ENCODE measurements at regions not wholly inside any gene's neighbourhood (a gene's known extent, or its start where the extent isn't known, plus 50 kb on each side); places are given as distances from the start of the nearest gene placed in this dataset.

GRCh38 chr11:120001178-120002090, 136.5 kb downstream of the TRIM29 start:
- H3K27ac ChIP-seq (ENCODE audit: insufficient read length, low read depth, low read length), result no peak overlapping the region
- H3K4ac ChIP-seq (ENCODE audit: low read depth, low read length), result no peak overlapping the region
- H3K9ac ChIP-seq (ENCODE audit: extremely low read depth, insufficient read length, low read length), result no peak overlapping the region
- H3K79me2 ChIP-seq (ENCODE audit: insufficient read depth, low read length), result no peaks in the 10 kb centered on the region
- Mint-ChIP-seq H3K4me1 (peaks cover 30 to 31% of the 10 kb centered on the region in 2 experiments), H3K36me3 (ENCODE audit: insufficient read depth in 1 of 3, low read depth in 3 of 3) (peaks cover 0 to 8% (median 0%) of the 10 kb centered on the region in 3 experiments; a peak in 1 of 7 replicates), H3K4me3 (peak overlapping the region in 1 of 2 experiments; percentile 1; a peak in 2 of 5 replicates), H3K27me3 (ENCODE audit: low read depth) (peaks cover 37% of the 10 kb centered on the region), H3K9me3 (peaks cover 0 to 4% of the 10 kb centered on the region in 2 experiments; a peak in 1 of 5 replicates), H3K27ac (peak overlapping the region in 1 of 3 experiments; percentile 81; a peak in 1 of 7 replicates)
- no peak overlapping the region for H3K18ac ChIP-seq (ENCODE audit: insufficient read length, low read depth, low read length)
- no peak overlapping the region for H2BK5ac ChIP-seq (ENCODE audit: insufficient read length, low read length)
- H2AK5ac ChIP-seq (ENCODE audit: insufficient read length, low read length), result no peak overlapping the region
- no peak overlapping the region for H2BK12ac ChIP-seq (ENCODE audit: insufficient read length, low read depth, low read length)
- no CpG with 5 or more reads among the region's 14 CpGs for WGBS (ENCODE audit: extremely low coverage, insufficient read length, low lambda C conversion rate)
- H4K8ac ChIP-seq (replicated peaks; ENCODE audit: insufficient read length, low read depth, low read length), result no peak overlapping the region
- DNase-seq, result no peak
- no peak overlapping the region for H3K56ac ChIP-seq (ENCODE audit: insufficient read length, low read depth, low read length)
- H3K27me3 ChIP-seq (ENCODE audit: insufficient read depth, low read length), result no peaks in the 10 kb centered on the region
- no peak overlapping the region for H3T11ph ChIP-seq (ENCODE audit: low read length)
- no peaks in the 10 kb centered on the region for H3K79me1 ChIP-seq (ENCODE audit: insufficient read depth, low read depth, low read length, poor library complexity, severe bottlenecking)
- H3K23ac ChIP-seq (ENCODE audit: insufficient read length, low read depth, low read length), result no peak overlapping the region
- no peak overlapping the region for H2AFZ ChIP-seq (ENCODE audit: low read length)
- no peak overlapping the region for H2BK20ac ChIP-seq (ENCODE audit: low read depth, low read length, poor library complexity, severe bottlenecking)
- no peak overlapping the region for H3K4me2 ChIP-seq (ENCODE audit: insufficient read depth, insufficient read length, low read length)
- no peaks in the 10 kb centered on the region for H3K23me2 ChIP-seq (ENCODE audit: insufficient read length, low read depth, low read length, poor library complexity, severe bottlenecking)
- H3K9me3 ChIP-seq (ENCODE audit: control insufficient read depth, low read depth, low read length), result no peaks in the 10 kb centered on the region
- no peak overlapping the region for H4K5ac ChIP-seq (ENCODE audit: insufficient read length, low read depth, low read length)
- no peak overlapping the region for H4K91ac ChIP-seq (ENCODE audit: insufficient read length, low read depth, low read length)
- TF ChIP-seq, protein P1, sequence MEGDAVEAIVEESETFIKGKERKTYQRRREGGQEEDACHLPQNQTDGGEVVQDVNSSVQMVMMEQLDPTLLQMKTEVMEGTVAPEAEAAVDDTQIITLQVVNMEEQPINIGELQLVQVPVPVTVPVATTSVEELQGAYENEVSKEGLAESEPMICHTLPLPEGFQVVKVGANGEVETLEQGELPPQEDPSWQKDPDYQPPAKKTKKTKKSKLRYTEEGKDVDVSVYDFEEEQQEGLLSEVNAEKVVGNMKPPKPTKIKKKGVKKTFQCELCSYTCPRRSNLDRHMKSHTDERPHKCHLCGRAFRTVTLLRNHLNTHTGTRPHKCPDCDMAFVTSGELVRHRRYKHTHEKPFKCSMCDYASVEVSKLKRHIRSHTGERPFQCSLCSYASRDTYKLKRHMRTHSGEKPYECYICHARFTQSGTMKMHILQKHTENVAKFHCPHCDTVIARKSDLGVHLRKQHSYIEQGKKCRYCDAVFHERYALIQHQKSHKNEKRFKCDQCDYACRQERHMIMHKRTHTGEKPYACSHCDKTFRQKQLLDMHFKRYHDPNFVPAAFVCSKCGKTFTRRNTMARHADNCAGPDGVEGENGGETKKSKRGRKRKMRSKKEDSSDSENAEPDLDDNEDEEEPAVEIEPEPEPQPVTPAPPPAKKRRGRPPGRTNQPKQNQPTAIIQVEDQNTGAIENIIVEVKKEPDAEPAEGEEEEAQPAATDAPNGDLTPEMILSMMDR (conservative IDR thresholded peaks at IDR 0.05), result no peak
- no peak overlapping the region for H3K14ac ChIP-seq (ENCODE audit: insufficient read depth, low read length)
- peaks cover 6% of the 10 kb centered on the region for H3K4me1 ChIP-seq (ENCODE audit: insufficient read depth, low read length)
- no peaks in the 10 kb centered on the region for H4K20me1 ChIP-seq (ENCODE audit: control insufficient read depth, insufficient read depth, insufficient read length)
- H2BK120ac ChIP-seq (ENCODE audit: low read depth, low read length, poor library complexity, severe bottlenecking), result no peak overlapping the region
- no peak overlapping the region for H2BK15ac ChIP-seq (ENCODE audit: low read depth, low read length)
